ENCODE measurements at regions not wholly inside any gene's neighbourhood (a gene's known extent, or its start where the extent isn't known, plus 50 kb on each side); places are given as distances from the start of the nearest gene placed in this dataset.
"Not testable (repeated sequence)": the region's sequence is repeated elsewhere in the genome, so short reads cannot be mapped to it uniquely, and the experiment has no call there.

DNA sequence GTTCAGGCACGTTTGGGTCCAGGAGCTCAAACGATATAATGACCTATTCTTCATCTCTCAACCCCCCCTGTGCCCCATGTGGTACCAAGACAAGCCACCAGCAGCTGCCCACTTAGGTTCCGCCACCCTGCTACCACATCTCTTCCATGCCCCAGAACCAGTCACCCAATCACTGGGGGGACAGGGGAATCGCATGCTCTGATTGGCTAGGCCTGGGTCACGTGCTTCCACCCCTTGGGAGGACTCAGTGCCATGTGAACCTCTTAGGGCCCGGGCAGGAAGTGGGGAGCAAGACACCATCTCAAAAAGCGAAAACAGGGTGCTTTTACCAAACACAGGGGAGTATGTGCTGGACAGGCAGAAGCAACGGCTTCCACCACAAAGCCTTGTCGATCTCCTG lies 91.3 kb downstream of the KATNIP start:
- Histone ChIP-seq H3K18ac (ENCODE audit: low read depth, low read length) (no peak overlapping the region), H4K5ac (ENCODE audit: low read depth, low read length) (no peak overlapping the region), H3K9me1 (ENCODE audit: insufficient read depth, low read length) (peaks cover 4% of the 10 kb centered on the region; the same call in 1 of the 2 replicates), H3K27me3 (ENCODE audit: control insufficient read depth, insufficient read depth, low read length) (no peaks in the 10 kb centered on the region), H4K91ac (ENCODE audit: insufficient read depth, low read depth, low read length) (no peak overlapping the region), H3K79me1 (ENCODE audit: low read depth in 1 of 2, low read length in 2 of 2) (no peaks in the 10 kb centered on the region), H4K20me1 (ENCODE audit: insufficient read depth, low read length) (no peaks in the 10 kb centered on the region), H2BK5ac (ENCODE audit: low read depth, low read length, poor library complexity, severe bottlenecking) (no peak overlapping the region), H3K56ac (ENCODE audit: extremely low read depth, insufficient read depth, low read length) (no peak overlapping the region), H2AK9ac (replicated peaks; ENCODE audit: low read depth, low read length, poor library complexity) (no peak overlapping the region), H4K8ac (ENCODE audit: low read depth in 2 of 2, low read length in 2 of 2) (no peak overlapping the region), H3K23ac (ENCODE audit: low read depth, low read length) (no peak overlapping the region), H3K4me2 (ENCODE audit: low read depth, low read length) (no peak overlapping the region), H3K4me3 (ENCODE audit: insufficient read depth, low read depth, low read length) (no peak overlapping the region), H3K27ac (ENCODE audit: insufficient read depth, low read length) (no peak overlapping the region), H3K36me3 (ENCODE audit: control insufficient read depth, insufficient read depth, low read length) (peaks cover 1% of the 10 kb centered on the region; the same call in 1 of the 2 replicates), H3K14ac (replicated peaks; ENCODE audit: low read depth, low read length) (no peak overlapping the region), H3K9me3 (ENCODE audit: control insufficient read depth, insufficient read depth, low read length) (no peaks in the 10 kb centered on the region), H3K9ac (ENCODE audit: low read depth, low read length) (no peak overlapping the region), H2AK5ac (ENCODE audit: low read depth, low read length) (no peak overlapping the region), H2AFZ (replicated peaks; ENCODE audit: low read length, poor library complexity) (no peak overlapping the region), H2BK15ac (ENCODE audit: low read depth, low read length) (no peak overlapping the region), H3K4ac (ENCODE audit: low read depth, low read length) (no peak overlapping the region), H3K4me1 (ENCODE audit: control insufficient read depth, insufficient read depth, low read length) (no peaks in the 10 kb centered on the region; the same call in 1 of the 2 replicates), H2BK20ac (ENCODE audit: low read depth, low read length) (no peak overlapping the region), H2BK120ac (ENCODE audit: low read depth, low read length) (no peak overlapping the region)
- 100% methylated on average over 2 of the region's 9 CpGs; no CpG with 5 or more reads in 1 of the 2 experiments for WGBS, 2 experiments (ENCODE audit: extremely low coverage in 2 of 2, insufficient read length in 1 of 2)
- TF ChIP-seq RAD21 (IDR thresholded peaks at IDR 0.05; ENCODE audit: low read length) (no peak), CEBPB (IDR thresholded peaks at IDR 0.05; ENCODE audit: low read depth, low read length) (no peak), CHD1 (IDR thresholded peaks at IDR 0.05; ENCODE audit: low read depth, low read length) (no peak), NFE2L2 (IDR thresholded peaks at IDR 0.05; ENCODE audit: low read depth, low read length) (no peak), RCOR1 (IDR thresholded peaks at IDR 0.05; ENCODE audit: insufficient replicate concordance, low read length) (no peak), FOS (IDR thresholded peaks at IDR 0.05; ENCODE audit: low read depth, low read length) (no peak), SMC3 (IDR thresholded peaks at IDR 0.05; ENCODE audit: low read depth, low read length) (no peak), MAZ (IDR thresholded peaks at IDR 0.05; ENCODE audit: borderline replicate concordance, low read depth, low read length) (no peak)
- TF ChIP-seq, protein P1, sequence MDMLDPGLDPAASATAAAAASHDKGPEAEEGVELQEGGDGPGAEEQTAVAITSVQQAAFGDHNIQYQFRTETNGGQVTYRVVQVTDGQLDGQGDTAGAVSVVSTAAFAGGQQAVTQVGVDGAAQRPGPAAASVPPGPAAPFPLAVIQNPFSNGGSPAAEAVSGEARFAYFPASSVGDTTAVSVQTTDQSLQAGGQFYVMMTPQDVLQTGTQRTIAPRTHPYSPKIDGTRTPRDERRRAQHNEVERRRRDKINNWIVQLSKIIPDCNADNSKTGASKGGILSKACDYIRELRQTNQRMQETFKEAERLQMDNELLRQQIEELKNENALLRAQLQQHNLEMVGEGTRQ (IDR thresholded peaks at IDR 0.05; ENCODE audit: low read depth, low read length) = no peak
- intact Hi-C loops (cut with micrococcal nuclease) = no loop called here
- dilution Hi-C loops (cut with HindIII; ENCODE audit: low sequenced_read_pairs, unreplicated experiment) = no loop called here
- DNase-seq (no peak), ATAC-seq (ENCODE audit: low read depth) (no peak)
- BruUV-seq (replicated peaks) = no TSS peak
- ChIA-PET CTCF (no interaction called here), POLR2A (ENCODE audit: unreplicated experiment) (no interaction called here)
- in situ Hi-C loops (cut with MboI; ENCODE audit: low sequenced_read_pairs) = no loop called here

DNA sequence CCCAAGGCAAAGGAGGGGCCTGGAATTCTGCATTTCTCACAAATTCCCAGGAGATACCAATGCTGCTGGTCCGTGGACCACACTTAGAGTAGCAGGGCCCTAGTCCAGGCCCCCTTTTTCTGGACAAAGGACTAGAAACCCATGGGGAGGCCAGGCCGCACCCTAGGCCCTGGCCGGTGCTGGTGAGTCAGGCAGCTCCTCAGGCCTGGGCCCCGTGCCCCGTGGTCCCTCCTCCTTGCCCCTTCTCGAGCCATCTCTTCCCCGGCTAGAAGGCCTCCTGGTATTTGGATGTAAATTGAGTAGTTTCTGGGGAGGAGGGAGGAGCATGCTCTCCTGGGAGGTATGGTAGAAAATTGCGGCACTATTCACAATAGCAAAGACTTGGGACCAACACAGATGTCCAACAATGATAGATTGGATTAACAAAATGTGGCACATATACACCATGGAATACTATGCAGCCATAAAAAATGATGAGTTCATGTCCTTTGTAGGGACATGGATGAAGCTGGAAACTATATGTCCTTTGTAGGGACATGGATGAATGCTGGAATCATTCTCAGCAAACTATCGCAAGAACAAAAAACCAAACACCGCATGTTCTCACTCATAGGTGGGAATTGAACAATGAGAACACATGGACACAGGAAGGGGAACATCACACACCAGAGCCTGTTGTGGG lies 91.9 kb downstream of the KATNIP start:
- H4K8ac ChIP-seq (ENCODE audit: low read depth in 2 of 2, low read length in 2 of 2); H3K23ac ChIP-seq (ENCODE audit: low read depth, low read length); ATAC-seq (ENCODE audit: low read depth); H3K9me1 ChIP-seq (ENCODE audit: insufficient read depth, low read length); H3K18ac ChIP-seq (ENCODE audit: low read depth, low read length); H2AK5ac ChIP-seq (ENCODE audit: low read depth, low read length); H3K4me3 ChIP-seq (ENCODE audit: insufficient read depth, low read depth, low read length); H2BK15ac ChIP-seq (ENCODE audit: low read depth, low read length); H2AK9ac ChIP-seq (replicated peaks; ENCODE audit: low read depth, low read length, poor library complexity); H3K9me3 ChIP-seq (ENCODE audit: control insufficient read depth, insufficient read depth, low read length); dilution Hi-C loops (cut with HindIII; ENCODE audit: low sequenced_read_pairs, unreplicated experiment); POLR2A ChIA-PET (ENCODE audit: unreplicated experiment); H4K20me1 ChIP-seq (ENCODE audit: insufficient read depth, low read length); in situ Hi-C loops (cut with MboI; ENCODE audit: low sequenced_read_pairs); H4K91ac ChIP-seq (ENCODE audit: insufficient read depth, low read depth, low read length); BruUV-seq (replicated peaks); H3K4me1 ChIP-seq (ENCODE audit: control insufficient read depth, insufficient read depth, low read length); H3K9ac ChIP-seq (ENCODE audit: low read depth, low read length); H3K4me2 ChIP-seq (ENCODE audit: low read depth, low read length); H2BK20ac ChIP-seq (ENCODE audit: low read depth, low read length); H2BK120ac ChIP-seq (ENCODE audit: low read depth, low read length); H2AFZ ChIP-seq (replicated peaks; ENCODE audit: low read length, poor library complexity); H3K56ac ChIP-seq (ENCODE audit: extremely low read depth, insufficient read depth, low read length); H3K14ac ChIP-seq (replicated peaks; ENCODE audit: low read depth, low read length); H3K27me3 ChIP-seq (ENCODE audit: control insufficient read depth, insufficient read depth, low read length); H3K4ac ChIP-seq (ENCODE audit: low read depth, low read length); H2BK5ac ChIP-seq (ENCODE audit: low read depth, low read length, poor library complexity, severe bottlenecking); H3K79me1 ChIP-seq (ENCODE audit: low read depth in 1 of 2, low read length in 2 of 2); DNase-seq; H3K36me3 ChIP-seq (ENCODE audit: control insufficient read depth, insufficient read depth, low read length); intact Hi-C loops (cut with micrococcal nuclease); H3K27ac ChIP-seq (ENCODE audit: insufficient read depth, low read length); H4K5ac ChIP-seq (ENCODE audit: low read depth, low read length); CTCF ChIA-PET: not testable (repeated sequence)
- WGBS, 2 experiments (ENCODE audit: extremely low coverage in 2 of 2, insufficient read length in 1 of 2) = 80% methylated on average over 1 of the region's 10 CpGs; no CpG with 5 or more reads in 1 of the 2 experiments

All from IMR-90 (cell line).